Neural cell (in vitro differentiated cells): ENCODE measurements at regions not wholly inside any gene's neighbourhood (a gene's known extent, or its start where the extent isn't known, plus 50 kb on each side); places are given as distances from the start of the nearest gene placed in this dataset.

Experiments
- CTCF ChIP-seq: fragments of 450-650 bp; IDR thresholded peaks from 2 replicates; pipeline ENCODE4 v1.5.1; 2014; ENCODE audit warnings: antibody characterized with exemption, mild to moderate bottlenecking, moderate library complexity; ENCODE audit not compliant: poor library complexity, severe bottlenecking
- EP300 ChIP-seq: fragments of 450-650 bp; conservative IDR thresholded peaks from 2 replicates; pipeline ENCODE4 v1.6.1; 2014; ENCODE audit warnings: antibody characterized with exemption, mild to moderate bottlenecking, moderate library complexity; ENCODE audit not compliant: poor library complexity, severe bottlenecking
- EZH2 ChIP-seq: fragments of 200-600, 300-800 bp; shearing (Covaris generic), sonication (generic); IDR thresholded peaks from 2 replicates; pipeline ENCODE4 v1.6.1; 2014; ENCODE audit warnings: antibody characterized with exemption, low read length, borderline replicate concordance, mild to moderate bottlenecking; ENCODE audit not compliant: insufficient read depth, poor library complexity, severe bottlenecking
- MXI1 ChIP-seq: fragments of 450-650 bp; conservative IDR thresholded peaks from 2 replicates; pipeline ENCODE4 v1.6.1; 2014; ENCODE audit warnings: antibody characterized with exemption, mild to moderate bottlenecking; ENCODE audit not compliant: poor library complexity, severe bottlenecking
- POLR2AphosphoS5 ChIP-seq: IDR thresholded peaks from 2 replicates; pipeline ENCODE4 v1.6.1; 2012
- RAD21 ChIP-seq: fragments of 450-650 bp; conservative IDR thresholded peaks from 2 replicates; pipeline ENCODE4 v1.6.1; 2014; ENCODE audit warnings: antibody characterized with exemption, mild to moderate bottlenecking, moderate library complexity
- REST ChIP-seq: IDR thresholded peaks from 2 replicates; pipeline ENCODE4 v1.6.1; 2012; ENCODE audit warnings: borderline replicate concordance
- SMC3 ChIP-seq: fragments of 450-650 bp; conservative IDR thresholded peaks from 2 replicates; pipeline ENCODE4 v1.6.1; 2014; ENCODE audit warnings: antibody characterized with exemption, mild to moderate bottlenecking, moderate library complexity; ENCODE audit not compliant: poor library complexity
- TAF1 ChIP-seq: IDR thresholded peaks from 2 replicates; pipeline ENCODE4 v1.6.1; 2012; ENCODE audit warnings: low read depth

- TF ChIP-seq CTCF: no peak
- no peak for TF ChIP-seq EZH2
- no peak for TF ChIP-seq RAD21
- TF ChIP-seq POLR2AphosphoS5: no peak
- TF ChIP-seq EP300: no peak
- TF ChIP-seq REST: no peak
- no peak for TF ChIP-seq TAF1
- no peak for TF ChIP-seq SMC3
- no peak for TF ChIP-seq MXI1
Observed at GRCh38 chr2:238791354-238791753, 56.5 kb upstream of the TWIST2 start.
